Osteoblast (primary cell): ENCODE measurements at regions not wholly inside any gene's neighbourhood (a gene's known extent, or its start where the extent isn't known, plus 50 kb on each side); places are given as distances from the start of the nearest gene placed in this dataset.

Source experiments
- DNase-seq: peaks from one replicate; pipeline ENCODE4 v3.0.0; 2011; ENCODE audit warnings: low spot score, mixed read lengths; ENCODE audit not compliant: insufficient read length; ENCODE audit errors: missing footprints
- H2AFZ ChIP-seq: 2 replicates; pipeline ENCODE4 v1.6.0; 2011; ENCODE audit warnings: mild to moderate bottlenecking, low read length
- H3K27ac ChIP-seq: 2 replicates; pipeline ENCODE4 v1.5.1; 2011; ENCODE audit warnings: mild to moderate bottlenecking, low read depth, low read length, moderate library complexity
- H3K27me3 ChIP-seq: 2 replicates; pipeline ENCODE4 v1.6.0; 2012; ENCODE audit warnings: mild to moderate bottlenecking, control low read depth, inconsistent platforms, low read length, moderate library complexity; ENCODE audit not compliant: insufficient read depth
- H3K36me3 ChIP-seq: 2 replicates; pipeline ENCODE4 v1.5.1; 2011; ENCODE audit warnings: mild to moderate bottlenecking, low read length, control low read depth, moderate library complexity; ENCODE audit not compliant: insufficient read depth
- H3K4me1 ChIP-seq: 2 replicates; pipeline ENCODE4 v1.5.1; 2011; ENCODE audit warnings: mild to moderate bottlenecking, low read length, control low read depth, moderate library complexity; ENCODE audit not compliant: insufficient read depth
- H3K4me2 ChIP-seq: 2 replicates; pipeline ENCODE4 v1.6.0; 2011; ENCODE audit warnings: mild to moderate bottlenecking, low read length; ENCODE audit not compliant: insufficient read depth
- H3K4me3 ChIP-seq: fragments of 200-600 bp; sonication (generic); 3 replicates; pipeline ENCODE4 v1.5.1; 2012; ENCODE audit warnings: mild to moderate bottlenecking, low read length, inconsistent platforms; ENCODE audit not compliant: insufficient read depth
- H3K79me2 ChIP-seq: 2 replicates; pipeline ENCODE4 v1.6.0; 2012; ENCODE audit warnings: mild to moderate bottlenecking, low read length, control low read depth, inconsistent platforms; ENCODE audit not compliant: insufficient read depth
- H3K9me3 ChIP-seq: 2 replicates; pipeline ENCODE4 v1.5.1; 2011; ENCODE audit warnings: low read depth, low read length, control low read depth
- H4K20me1 ChIP-seq: 2 replicates; pipeline ENCODE4 v1.6.0; 2012; ENCODE audit warnings: mild to moderate bottlenecking, low read length, control low read depth; ENCODE audit not compliant: insufficient read depth
- TF ChIP-seq, protein P1 (sequence below): IDR thresholded peaks from 2 replicates; pipeline ENCODE4 v1.5.1; 2011; ENCODE audit warnings: mild to moderate bottlenecking, low read depth, low read length, moderate library complexity; ENCODE audit errors: extremely low read depth

DNA sequence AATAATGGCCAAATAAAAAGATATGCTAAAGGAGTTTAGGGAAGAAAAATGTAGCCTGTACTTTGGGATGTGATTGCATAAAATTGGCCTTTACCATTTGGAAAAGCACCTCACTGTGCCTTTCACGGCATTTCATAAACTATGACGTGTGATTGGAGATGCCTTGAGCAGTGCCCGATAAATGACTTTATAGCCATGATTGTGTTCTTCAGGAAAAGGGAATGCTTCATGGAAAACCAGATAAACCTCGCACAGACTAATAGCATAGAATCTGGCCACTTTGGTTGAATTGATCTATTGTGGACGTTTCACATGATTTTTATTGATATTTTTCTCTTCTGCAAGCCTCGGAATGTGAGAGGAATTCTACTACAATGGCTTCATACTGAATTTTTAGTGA is 502.0 kb upstream of the MKI67 start:
- Histone ChIP-seq H2AFZ (no peak overlapping the region), H3K4me1 (no peaks in the 10 kb centered on the region), H3K9me3 (peaks cover 3% of the 10 kb centered on the region)

DNA sequence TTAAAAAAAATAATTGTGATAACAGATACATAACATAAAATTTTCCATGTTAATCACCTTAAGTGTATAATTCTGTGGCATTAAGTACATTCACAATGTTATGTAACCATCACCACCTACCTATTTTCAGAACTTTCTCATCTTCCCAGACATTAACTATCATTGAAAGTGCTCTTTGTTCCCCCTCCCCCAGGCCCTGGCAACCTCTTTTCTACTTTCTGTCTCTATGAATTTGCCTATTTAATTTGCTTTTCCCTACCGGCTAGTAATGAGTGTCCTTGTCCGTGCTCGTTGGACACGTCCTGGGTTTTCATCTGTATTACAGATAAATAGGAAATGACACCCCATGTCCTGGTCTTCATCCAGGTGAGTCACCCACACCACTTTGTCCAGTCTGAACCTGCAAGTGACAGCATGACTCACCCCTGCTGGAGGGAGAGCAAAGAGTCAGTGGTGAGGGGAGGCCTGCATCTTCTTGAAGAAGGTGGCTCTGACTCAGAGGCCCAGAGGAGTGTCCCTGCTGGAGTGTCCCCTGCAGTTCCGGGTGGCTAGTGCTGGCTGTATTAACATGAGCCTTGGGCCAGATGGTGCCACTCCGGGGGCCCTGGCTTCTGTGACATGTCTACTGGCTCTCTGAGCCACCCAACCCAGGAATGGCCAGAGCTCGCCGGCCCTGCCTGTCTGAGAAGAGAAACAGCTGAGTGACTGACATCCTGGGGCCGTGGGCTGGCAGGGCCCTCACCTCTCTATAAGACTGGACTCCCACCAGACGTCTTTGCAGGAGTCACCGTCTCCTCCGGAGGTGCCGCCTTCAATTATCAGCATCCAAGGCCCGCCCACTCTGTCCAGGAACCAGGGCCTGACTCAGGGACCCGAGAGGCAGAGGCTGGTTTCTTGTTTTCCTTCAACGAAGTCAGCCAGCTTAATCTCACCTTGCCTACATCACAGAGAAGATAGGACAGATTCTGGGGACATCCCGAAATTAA is 503.2 kb upstream of the MKI67 start:
- Histone ChIP-seq H3K4me3 (no peak overlapping the region), H3K4me2 (no peak overlapping the region), H3K27me3 (no peaks in the 10 kb centered on the region), H3K9me3 (peaks cover 3% of the 10 kb centered on the region), H3K4me1 (no peaks in the 10 kb centered on the region), H4K20me1 (no peaks in the 10 kb centered on the region), H3K27ac (no peak overlapping the region), H2AFZ (no peak overlapping the region), H3K79me2 (no peaks in the 10 kb centered on the region), H3K36me3 (no peaks in the 10 kb centered on the region)
- TF ChIP-seq, protein P1, sequence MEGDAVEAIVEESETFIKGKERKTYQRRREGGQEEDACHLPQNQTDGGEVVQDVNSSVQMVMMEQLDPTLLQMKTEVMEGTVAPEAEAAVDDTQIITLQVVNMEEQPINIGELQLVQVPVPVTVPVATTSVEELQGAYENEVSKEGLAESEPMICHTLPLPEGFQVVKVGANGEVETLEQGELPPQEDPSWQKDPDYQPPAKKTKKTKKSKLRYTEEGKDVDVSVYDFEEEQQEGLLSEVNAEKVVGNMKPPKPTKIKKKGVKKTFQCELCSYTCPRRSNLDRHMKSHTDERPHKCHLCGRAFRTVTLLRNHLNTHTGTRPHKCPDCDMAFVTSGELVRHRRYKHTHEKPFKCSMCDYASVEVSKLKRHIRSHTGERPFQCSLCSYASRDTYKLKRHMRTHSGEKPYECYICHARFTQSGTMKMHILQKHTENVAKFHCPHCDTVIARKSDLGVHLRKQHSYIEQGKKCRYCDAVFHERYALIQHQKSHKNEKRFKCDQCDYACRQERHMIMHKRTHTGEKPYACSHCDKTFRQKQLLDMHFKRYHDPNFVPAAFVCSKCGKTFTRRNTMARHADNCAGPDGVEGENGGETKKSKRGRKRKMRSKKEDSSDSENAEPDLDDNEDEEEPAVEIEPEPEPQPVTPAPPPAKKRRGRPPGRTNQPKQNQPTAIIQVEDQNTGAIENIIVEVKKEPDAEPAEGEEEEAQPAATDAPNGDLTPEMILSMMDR: no peak
- no peak for DNase-seq

More for the DNA sequence above, 502.0 kb upstream of the MKI67 start:
- Histone ChIP-seq H3K4me3 (no peak overlapping the region), H4K20me1 (no peaks in the 10 kb centered on the region), H3K27me3 (no peaks in the 10 kb centered on the region), H3K79me2 (no peaks in the 10 kb centered on the region), H3K4me2 (no peak overlapping the region), H3K27ac (no peak overlapping the region), H3K36me3 (no peaks in the 10 kb centered on the region)
- peak; percentile 69 for DNase-seq
- TF ChIP-seq, protein P1: no peak

DNA sequence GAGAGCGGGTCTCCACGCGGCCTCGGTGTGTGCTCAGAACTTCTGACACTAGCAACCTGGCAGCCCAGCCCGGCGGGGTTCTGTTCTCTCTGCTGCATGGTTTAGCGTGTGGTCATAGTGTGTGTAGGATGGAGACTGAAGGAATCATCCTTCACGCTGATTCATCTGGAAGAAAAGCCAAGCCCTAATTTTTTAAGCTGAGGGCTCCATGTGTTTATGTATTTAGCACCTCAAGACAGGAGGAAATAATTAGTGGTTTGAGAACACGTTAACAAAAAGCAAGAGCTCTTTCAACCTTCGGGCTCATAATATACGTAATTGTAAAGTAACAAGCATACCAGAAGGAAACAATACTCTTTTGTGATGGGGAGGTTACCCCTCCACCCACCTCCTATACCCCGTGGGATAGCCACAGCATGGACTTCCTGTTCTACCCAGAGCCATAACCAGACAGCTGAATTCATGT is 504.6 kb upstream of the MKI67 start:
- Histone ChIP-seq H3K27ac (no peak overlapping the region), H3K4me3 (no peak overlapping the region), H3K79me2 (no peaks in the 10 kb centered on the region), H3K36me3 (no peaks in the 10 kb centered on the region), H2AFZ (no peak overlapping the region), H3K4me2 (no peak overlapping the region), H3K4me1 (no peaks in the 10 kb centered on the region), H4K20me1 (no peaks in the 10 kb centered on the region), H3K27me3 (no peaks in the 10 kb centered on the region), H3K9me3 (no peaks in the 10 kb centered on the region)
- TF ChIP-seq, protein P1: no peak
- no peak for DNase-seq

DNA sequence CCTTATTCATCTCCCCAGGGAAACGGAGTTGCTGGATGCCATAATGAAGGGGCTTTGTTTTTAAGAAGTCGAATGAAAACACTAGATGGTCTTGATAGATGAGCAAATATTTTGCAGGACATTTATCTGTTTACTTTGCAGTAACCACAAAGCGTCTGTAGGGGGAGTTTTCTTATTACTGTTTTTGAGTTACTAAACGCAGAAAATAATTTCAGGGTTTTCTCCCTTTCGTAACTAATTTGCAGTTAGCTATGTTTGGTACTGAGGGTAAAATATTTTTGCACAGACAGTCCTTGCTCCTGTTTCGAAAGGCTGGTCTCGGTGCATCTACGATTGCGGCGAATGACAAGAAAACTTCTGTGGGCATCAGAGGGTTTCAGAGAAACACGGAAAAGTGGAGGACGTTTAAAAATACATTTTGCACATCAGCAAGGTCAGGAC is 505.6 kb upstream of the MKI67 start:
- TF ChIP-seq, protein P1: peak; percentile 45
- Histone ChIP-seq H3K4me2 (no peak overlapping the region), H3K79me2 (no peaks in the 10 kb centered on the region), H3K27me3 (no peaks in the 10 kb centered on the region), H3K27ac (no peak overlapping the region), H3K9me3 (no peaks in the 10 kb centered on the region), H4K20me1 (no peaks in the 10 kb centered on the region), H3K36me3 (no peaks in the 10 kb centered on the region), H2AFZ (no peak overlapping the region), H3K4me3 (no peak overlapping the region), H3K4me1 (no peaks in the 10 kb centered on the region)
- DNase-seq: no peak
